H1 (cell line): ENCODE measurements at regions not wholly inside any gene's neighbourhood (a gene's known extent, or its start where the extent isn't known, plus 50 kb on each side); places are given as distances from the start of the nearest gene placed in this dataset.
"Not testable (repeated sequence)": the region's sequence is repeated elsewhere in the genome, so short reads cannot be mapped to it uniquely, and the experiment has no call there.

ENCODE experiments used
- CTCF ChIA-PET: fragments of 300-600 bp; sonication (Branson Sonifier 250); formaldehyde crosslinking; loops from one replicate; lab custom pipeline; 2021; ENCODE audit not compliant: partially characterized antibody; lab: Charles Lee
- POLR2A ChIA-PET: fragments of 300-600 bp; sonication (Branson Sonifier 250); formaldehyde crosslinking; loops from one replicate; lab custom pipeline; 2021; ENCODE audit warnings: inconsistent platforms; ENCODE audit not compliant: partially characterized antibody; lab: Charles Lee
- DNase-seq, 2 experiments: peaks; one replicate each; pipeline versions ENCODE4 v3.0.0 to v3.0.0-alpha.2; 2010 to 2022; ENCODE audit warnings: low spot score in 2 of 2, low read depth in 1 of 2, mixed read lengths in 1 of 2
- FAIRE-seq: peaks from 2 replicates; lab custom pipeline; 2011; peaks lifted over from hg19 to GRCh38; lab: Jason Lieb, UNC
- H2AFZ ChIP-seq: 2 replicates; pipeline ENCODE4 v1.8.1; 2012; ENCODE audit warnings: low read length, inconsistent platforms
- H2AK5ac ChIP-seq: 2 replicates; pipeline ENCODE4 v1.6.1; 2013; ENCODE audit warnings: low read depth, low read length
- H2BK120ac ChIP-seq: replicated peaks from 2 replicates; pipeline ENCODE3; 2013; ENCODE audit warnings: low read depth, low read length, inconsistent platforms
- H2BK12ac ChIP-seq: 2 replicates; pipeline ENCODE4 v1.6.1; 2013; ENCODE audit warnings: low read depth, low read length
- H2BK15ac ChIP-seq: 2 replicates; pipeline ENCODE4 v1.6.1; 2013; ENCODE audit warnings: low read length
- H2BK20ac ChIP-seq: 2 replicates; pipeline ENCODE4 v1.6.1; 2013; ENCODE audit warnings: low read length
- H2BK5ac ChIP-seq: 2 replicates; pipeline ENCODE4 v1.6.1; 2013; ENCODE audit warnings: low read depth, low read length
- H3K14ac ChIP-seq: 2 replicates; pipeline ENCODE4 v1.6.1; 2013; ENCODE audit warnings: inconsistent platforms; ENCODE audit not compliant: insufficient read length
- H3K18ac ChIP-seq: 2 replicates; pipeline ENCODE4 v1.6.1; 2013; ENCODE audit warnings: low read length; ENCODE audit errors: extremely low read depth
- H3K23ac ChIP-seq: 2 replicates; pipeline ENCODE4 v1.6.1; 2013; ENCODE audit warnings: inconsistent platforms; ENCODE audit not compliant: insufficient read length
- H3K23me2 ChIP-seq: 2 replicates; pipeline ENCODE4 v1.6.1; 2013; ENCODE audit warnings: low read depth, low read length
- H3K27ac ChIP-seq: 2 replicates; pipeline ENCODE4 v1.6.1; 2011; ENCODE audit warnings: low read depth, low read length, inconsistent platforms
- H3K27me3 ChIP-seq, 4 experiments: replicated peaks in 1 of 4; 1 replicate in 1 of 4; 2 replicates in 3 of 4; pipeline versions ENCODE4 v1.6.1 to v1.8.1; 2011 to 2013; ENCODE audit warnings: low read length in 3 of 4, mild to moderate bottlenecking in 3 of 4, inconsistent platforms in 2 of 4, mixed read lengths in 2 of 4, moderate library complexity in 1 of 4; ENCODE audit not compliant: control insufficient read depth in 3 of 4, insufficient read depth in 3 of 4; ENCODE audit errors: extremely low read depth in 1 of 4
- H3K36me3 ChIP-seq, 4 experiments: 2 replicates each; pipeline versions ENCODE4 v1.6.1 to v1.8.1; 2011 to 2013; ENCODE audit warnings: mild to moderate bottlenecking in 4 of 4, low read length in 3 of 4, moderate library complexity in 2 of 4, control low read depth in 1 of 4, inconsistent platforms in 1 of 4; ENCODE audit not compliant: insufficient read depth in 4 of 4, control insufficient read depth in 2 of 4
- H3K4ac ChIP-seq: replicated peaks from 2 replicates; pipeline ENCODE3; 2013; ENCODE audit warnings: low read length, low read depth, mixed read lengths, inconsistent platforms; ENCODE audit not compliant: insufficient read length
- H3K4me1 ChIP-seq, 4 experiments: replicated peaks in 1 of 4; 1 replicate in 1 of 4; 2 replicates in 3 of 4; pipeline versions ENCODE4 v1.6.1 to v1.8.1; 2011 to 2013; ENCODE audit warnings: low read length in 3 of 4, inconsistent platforms in 2 of 4, mixed read lengths in 1 of 4; ENCODE audit not compliant: insufficient read depth in 4 of 4, control insufficient read depth in 3 of 4
- H3K4me2 ChIP-seq, 2 experiments: 2 replicates each; pipeline versions ENCODE4 v1.6.1 to v1.8.1; 2011 to 2013; ENCODE audit warnings: low read depth in 2 of 2, low read length in 2 of 2, control low read depth in 1 of 2, inconsistent platforms in 1 of 2, mild to moderate bottlenecking in 1 of 2; ENCODE audit not compliant: insufficient read depth in 1 of 2
- H3K4me3 ChIP-seq, 4 experiments: fragments of 200-600, 300-600 bp in 1 of 4; sonication (generic), shearing (Covaris generic), sonication (Bioruptor Twin) in 1 of 4; 2 replicates each; pipeline versions ENCODE4 v1.5.1 to v1.8.1; 2011 to 2016; ENCODE audit warnings: low read length in 4 of 4, low read depth in 3 of 4, control low read depth in 2 of 4, inconsistent platforms in 2 of 4, mild to moderate bottlenecking in 2 of 4, mixed read lengths in 1 of 4, moderate library complexity in 1 of 4; ENCODE audit not compliant: insufficient read depth in 2 of 4; ENCODE audit errors: extremely low read depth in 1 of 4
- H3K56ac ChIP-seq: replicated peaks from 2 replicates; pipeline ENCODE3; 2013; ENCODE audit warnings: low read depth, mild to moderate bottlenecking, mixed read lengths, low read length, inconsistent platforms; ENCODE audit not compliant: insufficient read length
- H3K79me1 ChIP-seq: 2 replicates; pipeline ENCODE4 v1.6.1; 2013; ENCODE audit warnings: low read depth, low read length, control low read depth
- H3K79me2 ChIP-seq, 2 experiments: 2 replicates each; pipeline versions ENCODE4 v1.6.1 to v1.8.1; 2012 to 2013; ENCODE audit warnings: low read length in 2 of 2, mild to moderate bottlenecking in 2 of 2, inconsistent platforms in 1 of 2; ENCODE audit not compliant: insufficient read depth in 2 of 2, control insufficient read depth in 1 of 2
- H3K9ac ChIP-seq, 4 experiments: replicated peaks in 1 of 4; 1 replicate in 1 of 4; 2 replicates in 3 of 4; pipeline versions ENCODE4 v1.6.1 to v1.8.1; 2011 to 2013; ENCODE audit warnings: low read depth in 3 of 4, low read length in 3 of 4, control low read depth in 2 of 4, mild to moderate bottlenecking in 2 of 4, moderate library complexity in 2 of 4, inconsistent platforms in 1 of 4; ENCODE audit errors: extremely low read depth in 1 of 4
- H3K9me3 ChIP-seq, 2 experiments: 2 replicates each; pipeline versions ENCODE4 v1.6.1 to v1.8.1; 2012 to 2013; ENCODE audit warnings: mild to moderate bottlenecking in 2 of 2, moderate library complexity in 2 of 2, control low read depth in 1 of 2, inconsistent platforms in 1 of 2, low read depth in 1 of 2, low read length in 1 of 2, mixed read lengths in 1 of 2; ENCODE audit not compliant: insufficient read depth in 2 of 2
- H4K20me1 ChIP-seq, 2 experiments: replicated peaks in 1 of 2; 2 replicates each; pipeline versions ENCODE3 to v1.8.1; 2011 to 2013; ENCODE audit warnings: inconsistent platforms in 2 of 2, low read length in 2 of 2, mild to moderate bottlenecking in 1 of 2; ENCODE audit not compliant: insufficient read depth in 2 of 2, control insufficient read depth in 1 of 2
- H4K5ac ChIP-seq: 2 replicates; pipeline ENCODE4 v1.6.1; 2013; ENCODE audit warnings: low read length, low read depth, mixed read lengths, inconsistent platforms; ENCODE audit not compliant: insufficient read length
- H4K8ac ChIP-seq: 2 replicates; pipeline ENCODE4 v1.8.0; 2013; ENCODE audit warnings: mild to moderate bottlenecking, moderate library complexity, low read length, inconsistent platforms; ENCODE audit not compliant: insufficient read depth; ENCODE audit errors: extremely low read depth
- H4K91ac ChIP-seq: replicated peaks from 2 replicates; pipeline ENCODE3; 2013; ENCODE audit warnings: low read length, mixed read lengths, inconsistent platforms; ENCODE audit not compliant: insufficient read length
- WGBS, 2 experiments: shearing (Covaris generic) in 1 of 2; methylation state at CpG; one replicate each; pipeline versions ENCODE4 v1.1.6 to v1.1.7; 2013 to 2015; ENCODE audit warnings: low lambda C conversion rate in 2 of 2, mixed read lengths in 2 of 2, inconsistent platforms in 1 of 2, low coverage in 1 of 2, missing lambda C conversion rate in 1 of 2; ENCODE audit not compliant: insufficient replicate concordance in 2 of 2, insufficient coverage in 1 of 2, insufficient read length in 1 of 2; ENCODE audit errors: extremely low coverage in 1 of 2, missing lambda C conversion rate in 1 of 2; 5-methylcytosine and 5-hydroxymethylcytosine counted together

- H3K79me1 ChIP-seq, H3K9ac ChIP-seq, FAIRE-seq, H2AK5ac ChIP-seq, H3K14ac ChIP-seq, H4K91ac ChIP-seq, H2BK120ac ChIP-seq, H4K8ac ChIP-seq, H3K23me2 ChIP-seq, H3K36me3 ChIP-seq, H2BK15ac ChIP-seq, H3K9me3 ChIP-seq, H2BK12ac ChIP-seq, H3K79me2 ChIP-seq, H3K4me2 ChIP-seq, H3K4ac ChIP-seq, H4K20me1 ChIP-seq, H4K5ac ChIP-seq, H3K4me3 ChIP-seq, H2BK5ac ChIP-seq, H3K56ac ChIP-seq, H2AFZ ChIP-seq, H2BK20ac ChIP-seq, DNase-seq, H3K4me1 ChIP-seq, POLR2A ChIA-PET, H3K27me3 ChIP-seq, H3K27ac ChIP-seq, CTCF ChIA-PET, H3K23ac ChIP-seq, H3K18ac ChIP-seq: not testable (repeated sequence)
- WGBS, 2 experiments = no CpG with 5 or more reads among the region's 5 CpGs
Observed at GRCh38 chr7:75215460-75215859, 123.1 kb downstream of the GTF2IRD2B start.

DNA sequence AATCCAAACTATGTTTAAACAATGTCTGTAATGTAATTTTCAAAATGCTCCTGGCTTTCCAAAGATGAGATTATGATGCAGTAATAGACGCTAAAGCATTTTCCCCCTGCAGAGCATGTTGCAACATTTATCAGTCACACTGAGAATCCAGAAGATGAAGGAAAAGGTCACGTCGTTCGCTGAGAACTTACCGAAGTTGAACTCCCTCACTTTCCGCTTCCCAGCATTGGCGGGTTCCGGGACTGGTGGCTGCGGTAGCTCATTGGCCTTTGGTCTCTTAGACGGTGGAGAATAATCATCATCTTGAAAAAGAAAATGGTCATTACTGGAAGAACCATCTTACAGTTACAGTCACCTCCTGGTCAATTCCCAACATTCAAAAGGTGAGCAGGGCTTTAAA is 124.6 kb downstream of the GTF2IRD2B start:
- H2BK5ac ChIP-seq, H3K9me3 ChIP-seq, H3K9ac ChIP-seq, H4K91ac ChIP-seq, CTCF ChIA-PET, H3K79me2 ChIP-seq, H3K27me3 ChIP-seq, H2BK12ac ChIP-seq, H3K14ac ChIP-seq, FAIRE-seq, H3K27ac ChIP-seq, H4K8ac ChIP-seq, POLR2A ChIA-PET, H3K4me2 ChIP-seq, H3K18ac ChIP-seq, H3K23me2 ChIP-seq, H3K4ac ChIP-seq, H3K4me3 ChIP-seq, H2BK15ac ChIP-seq, H2BK120ac ChIP-seq, H2AK5ac ChIP-seq, DNase-seq, H2BK20ac ChIP-seq, H3K4me1 ChIP-seq, H4K20me1 ChIP-seq, H3K23ac ChIP-seq, H4K5ac ChIP-seq, H3K36me3 ChIP-seq, H3K56ac ChIP-seq, H3K79me1 ChIP-seq, H2AFZ ChIP-seq: not testable (repeated sequence)
- no CpG with 5 or more reads among the region's 10 CpGs for WGBS, 2 experiments
